WTC11 (cell line): ENCODE measurements at regions not wholly inside any gene's neighbourhood (a gene's known extent, or its start where the extent isn't known, plus 50 kb on each side); places are given as distances from the start of the nearest gene placed in this dataset.

ENCODE experiments used
- ATAC-seq: fragments of 200-7000 bp; cut with Tn5 transposase; 2 replicates; pipeline ENCODE4 v1.10.0; 2021; ENCODE audit warnings: mild to moderate bottlenecking, moderate library complexity
- CTCF ChIA-PET: fragments of 300-600 bp; sonication (Branson Sonifier 250); formaldehyde crosslinking; loops from one replicate; lab custom pipeline; 2021; ENCODE audit warnings: antibody characterized with exemption; lab: Charles Lee
- POLR2A ChIA-PET: fragments of 350-600 bp; sonication (Branson Sonifier 250); formaldehyde crosslinking; loops from one replicate; lab custom pipeline; 2021; ENCODE audit warnings: antibody characterized with exemption; lab: Charles Lee
- DNase-seq: peaks from one replicate; pipeline ENCODE4 v3.0.0; 2021; ENCODE audit warnings: low spot score
- H3K27ac Mint-ChIP-seq: 2 replicates; pipeline ENCODE4 v1.8.0; 2021; ENCODE audit warnings: mixed read lengths
- H3K27me3 Mint-ChIP-seq: 2 replicates; pipeline ENCODE4 v1.8.0; 2021; ENCODE audit warnings: low read depth, mild to moderate bottlenecking, moderate library complexity, mixed read lengths
- H3K36me3 Mint-ChIP-seq: 2 replicates; pipeline ENCODE4 v1.8.0; 2021; ENCODE audit warnings: mixed read lengths
- H3K4me1 Mint-ChIP-seq: 2 replicates; pipeline ENCODE4 v1.8.0; 2022; ENCODE audit warnings: mixed read lengths
- H3K4me3 Mint-ChIP-seq: 2 replicates; pipeline ENCODE4 v1.8.0; 2021; ENCODE audit warnings: mild to moderate bottlenecking, moderate library complexity, mixed read lengths
- H3K9me3 Mint-ChIP-seq: 2 replicates; pipeline ENCODE4 v1.8.0; 2021; ENCODE audit warnings: mixed read lengths
- ATF3 ChIP-seq: sonication (generic); formaldehyde crosslinking; conservative IDR thresholded peaks from 2 replicates; pipeline ENCODE4 v1.8.1; 2022; ENCODE audit warnings: mild to moderate bottlenecking, missing genetic modification reagents
- CREB1 ChIP-seq: sonication (generic); formaldehyde crosslinking; IDR thresholded peaks from 2 replicates; pipeline ENCODE4 v1.8.0; 2023; ENCODE audit warnings: mild to moderate bottlenecking, missing genetic modification reagents
- FOXK1 ChIP-seq: sonication (generic); formaldehyde crosslinking; IDR thresholded peaks from 2 replicates; pipeline ENCODE4 v1.8.0; 2022; ENCODE audit warnings: mild to moderate bottlenecking, moderate library complexity, missing genetic modification reagents
- GABPB1 ChIP-seq: sonication (generic); formaldehyde crosslinking; IDR thresholded peaks from 2 replicates; pipeline ENCODE4 v1.8.1; 2023; ENCODE audit warnings: mild to moderate bottlenecking, missing genetic modification reagents
- HMGA2 ChIP-seq: fragments of 250-450 bp; sonication (Bioruptor Pico); IDR thresholded peaks from 2 replicates; pipeline ENCODE4 v1.4.0; 2021; ENCODE audit warnings: mild to moderate bottlenecking, moderate library complexity
- JUN ChIP-seq: sonication (generic); formaldehyde crosslinking; IDR thresholded peaks from 2 replicates; pipeline ENCODE4 v1.8.0; 2023; ENCODE audit warnings: mild to moderate bottlenecking, missing genetic modification reagents
- NFYB ChIP-seq: sonication (generic); formaldehyde crosslinking; conservative IDR thresholded peaks from 2 replicates; pipeline ENCODE4 v1.8.0; 2022; ENCODE audit warnings: low read depth, missing genetic modification reagents
- NR3C1 ChIP-seq: sonication (generic); formaldehyde crosslinking; conservative IDR thresholded peaks from 2 replicates; pipeline ENCODE4 v1.8.1; 2023; ENCODE audit warnings: low read depth, mild to moderate bottlenecking, missing genetic modification reagents
- PRRX2 ChIP-seq: fragments of 250-450 bp; sonication (Bioruptor Pico); IDR thresholded peaks from 2 replicates; pipeline ENCODE4 v1.8.0; 2021; ENCODE audit warnings: mild to moderate bottlenecking
- RELA ChIP-seq: sonication (generic); formaldehyde crosslinking; IDR thresholded peaks from 2 replicates; pipeline ENCODE4 v1.8.1; 2022; ENCODE audit warnings: missing genetic modification reagents, mild to moderate bottlenecking, borderline replicate concordance
- SP1 ChIP-seq: sonication (generic); formaldehyde crosslinking; conservative IDR thresholded peaks from 2 replicates; pipeline ENCODE4 v1.8.1; 2022; ENCODE audit warnings: missing genetic modification reagents
- ZNF138 ChIP-seq: sonication (generic); formaldehyde crosslinking; conservative IDR thresholded peaks from 2 replicates; pipeline ENCODE4 v1.8.1; 2022; ENCODE audit warnings: mild to moderate bottlenecking, moderate library complexity, missing genetic modification reagents
- ZNF232 ChIP-seq: sonication (generic); formaldehyde crosslinking; IDR thresholded peaks from 2 replicates; pipeline ENCODE4 v1.8.0; 2022; ENCODE audit warnings: mild to moderate bottlenecking, missing genetic modification reagents
- ZNF263 ChIP-seq: sonication (generic); formaldehyde crosslinking; IDR thresholded peaks from 2 replicates; pipeline ENCODE4 v1.8.1; 2022; ENCODE audit warnings: low read depth, mild to moderate bottlenecking, moderate library complexity, missing genetic modification reagents
- ZNF281 ChIP-seq: sonication (generic); formaldehyde crosslinking; IDR thresholded peaks from 2 replicates; pipeline ENCODE4 v1.8.0; 2023; ENCODE audit warnings: mild to moderate bottlenecking, missing genetic modification reagents
- ZNF396 ChIP-seq: fragments of 250-450 bp; sonication (Bioruptor Pico); IDR thresholded peaks from 2 replicates; pipeline ENCODE4 v1.8.0; 2021; ENCODE audit warnings: mild to moderate bottlenecking, moderate library complexity, borderline replicate concordance
- ZNF423 ChIP-seq: fragments of 250-450 bp; sonication (Bioruptor Pico); IDR thresholded peaks from 2 replicates; pipeline ENCODE4 v2.1.2; 2022; ENCODE audit warnings: mild to moderate bottlenecking, moderate library complexity
- TF ChIP-seq, protein P1 (sequence below): sonication (generic); formaldehyde crosslinking; IDR thresholded peaks from 2 replicates; pipeline ENCODE4 v1.8.1; 2022; ENCODE audit warnings: mild to moderate bottlenecking, missing genetic modification reagents, moderate library complexity, borderline replicate concordance
- TF ChIP-seq, protein P2 (sequence below): sonication (generic); formaldehyde crosslinking; IDR thresholded peaks from 2 replicates; pipeline ENCODE4 v1.8.1; 2022; ENCODE audit warnings: mild to moderate bottlenecking, moderate library complexity, missing genetic modification reagents
- TF ChIP-seq, protein P3 (sequence below): sonication (generic); formaldehyde crosslinking; conservative IDR thresholded peaks from 2 replicates; pipeline ENCODE4 v1.8.1; 2023; ENCODE audit warnings: mild to moderate bottlenecking, low read depth, missing genetic modification reagents, moderate library complexity
- TF ChIP-seq, protein P4 (sequence below): sonication (generic); formaldehyde crosslinking; IDR thresholded peaks from 2 replicates; pipeline ENCODE4 v1.8.0; 2022; ENCODE audit warnings: mild to moderate bottlenecking, missing genetic modification reagents
- TF ChIP-seq, protein P5 (sequence below): sonication (generic); formaldehyde crosslinking; IDR thresholded peaks from 2 replicates; pipeline ENCODE4 v1.8.1; 2022; ENCODE audit warnings: low read depth, mild to moderate bottlenecking, moderate library complexity, missing genetic modification reagents, borderline replicate concordance
- TF ChIP-seq, protein P6 (sequence below): sonication (generic); formaldehyde crosslinking; IDR thresholded peaks from 2 replicates; pipeline ENCODE4 v1.8.0; 2023; ENCODE audit warnings: missing genetic modification reagents

GRCh38 chr4:112966701-112967488 is 82.6 kb upstream of the ANK2 start:
- H3K27ac Mint-ChIP-seq: no peak overlapping the region
- TF ChIP-seq JUN (CRISPR knock-in tag): no peak
- no peak for TF ChIP-seq ZNF263 (CRISPR knock-in tag)
- TF ChIP-seq, protein P1, sequence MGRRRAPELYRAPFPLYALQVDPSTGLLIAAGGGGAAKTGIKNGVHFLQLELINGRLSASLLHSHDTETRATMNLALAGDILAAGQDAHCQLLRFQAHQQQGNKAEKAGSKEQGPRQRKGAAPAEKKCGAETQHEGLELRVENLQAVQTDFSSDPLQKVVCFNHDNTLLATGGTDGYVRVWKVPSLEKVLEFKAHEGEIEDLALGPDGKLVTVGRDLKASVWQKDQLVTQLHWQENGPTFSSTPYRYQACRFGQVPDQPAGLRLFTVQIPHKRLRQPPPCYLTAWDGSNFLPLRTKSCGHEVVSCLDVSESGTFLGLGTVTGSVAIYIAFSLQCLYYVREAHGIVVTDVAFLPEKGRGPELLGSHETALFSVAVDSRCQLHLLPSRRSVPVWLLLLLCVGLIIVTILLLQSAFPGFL (CRISPR knock-in tag): no peak
- no peak for TF ChIP-seq ZNF396
- TF ChIP-seq PRRX2 (CRISPR knock-in tag): no peak
- TF ChIP-seq, protein P2, sequence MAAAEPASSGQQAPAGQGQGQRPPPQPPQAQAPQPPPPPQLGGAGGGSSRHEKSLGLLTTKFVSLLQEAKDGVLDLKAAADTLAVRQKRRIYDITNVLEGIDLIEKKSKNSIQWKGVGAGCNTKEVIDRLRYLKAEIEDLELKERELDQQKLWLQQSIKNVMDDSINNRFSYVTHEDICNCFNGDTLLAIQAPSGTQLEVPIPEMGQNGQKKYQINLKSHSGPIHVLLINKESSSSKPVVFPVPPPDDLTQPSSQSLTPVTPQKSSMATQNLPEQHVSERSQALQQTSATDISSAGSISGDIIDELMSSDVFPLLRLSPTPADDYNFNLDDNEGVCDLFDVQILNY (CRISPR knock-in tag): no peak
- TF ChIP-seq GABPB1: no peak
- TF ChIP-seq ZNF138 (CRISPR knock-in tag): no peak
- TF ChIP-seq, protein P3, sequence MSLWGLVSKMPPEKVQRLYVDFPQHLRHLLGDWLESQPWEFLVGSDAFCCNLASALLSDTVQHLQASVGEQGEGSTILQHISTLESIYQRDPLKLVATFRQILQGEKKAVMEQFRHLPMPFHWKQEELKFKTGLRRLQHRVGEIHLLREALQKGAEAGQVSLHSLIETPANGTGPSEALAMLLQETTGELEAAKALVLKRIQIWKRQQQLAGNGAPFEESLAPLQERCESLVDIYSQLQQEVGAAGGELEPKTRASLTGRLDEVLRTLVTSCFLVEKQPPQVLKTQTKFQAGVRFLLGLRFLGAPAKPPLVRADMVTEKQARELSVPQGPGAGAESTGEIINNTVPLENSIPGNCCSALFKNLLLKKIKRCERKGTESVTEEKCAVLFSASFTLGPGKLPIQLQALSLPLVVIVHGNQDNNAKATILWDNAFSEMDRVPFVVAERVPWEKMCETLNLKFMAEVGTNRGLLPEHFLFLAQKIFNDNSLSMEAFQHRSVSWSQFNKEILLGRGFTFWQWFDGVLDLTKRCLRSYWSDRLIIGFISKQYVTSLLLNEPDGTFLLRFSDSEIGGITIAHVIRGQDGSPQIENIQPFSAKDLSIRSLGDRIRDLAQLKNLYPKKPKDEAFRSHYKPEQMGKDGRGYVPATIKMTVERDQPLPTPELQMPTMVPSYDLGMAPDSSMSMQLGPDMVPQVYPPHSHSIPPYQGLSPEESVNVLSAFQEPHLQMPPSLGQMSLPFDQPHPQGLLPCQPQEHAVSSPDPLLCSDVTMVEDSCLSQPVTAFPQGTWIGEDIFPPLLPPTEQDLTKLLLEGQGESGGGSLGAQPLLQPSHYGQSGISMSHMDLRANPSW: no peak
- TF ChIP-seq ZNF281 (CRISPR knock-in tag): no peak
- no peak for TF ChIP-seq NFYB (CRISPR knock-in tag)
- TF ChIP-seq SP1 (CRISPR knock-in tag): no peak
- no peak for TF ChIP-seq CREB1
- TF ChIP-seq ZNF232: no peak
- TF ChIP-seq, protein P4, sequence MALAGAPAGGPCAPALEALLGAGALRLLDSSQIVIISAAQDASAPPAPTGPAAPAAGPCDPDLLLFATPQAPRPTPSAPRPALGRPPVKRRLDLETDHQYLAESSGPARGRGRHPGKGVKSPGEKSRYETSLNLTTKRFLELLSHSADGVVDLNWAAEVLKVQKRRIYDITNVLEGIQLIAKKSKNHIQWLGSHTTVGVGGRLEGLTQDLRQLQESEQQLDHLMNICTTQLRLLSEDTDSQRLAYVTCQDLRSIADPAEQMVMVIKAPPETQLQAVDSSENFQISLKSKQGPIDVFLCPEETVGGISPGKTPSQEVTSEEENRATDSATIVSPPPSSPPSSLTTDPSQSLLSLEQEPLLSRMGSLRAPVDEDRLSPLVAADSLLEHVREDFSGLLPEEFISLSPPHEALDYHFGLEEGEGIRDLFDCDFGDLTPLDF: no peak
- H3K4me1 Mint-ChIP-seq: no peaks in the 10 kb centered on the region
- no peaks in the 10 kb centered on the region for H3K27me3 Mint-ChIP-seq
- DNase-seq: no peak
- no peak for ATAC-seq
- ChIA-PET POLR2A (no interaction called here), CTCF (interaction anchor here (1.4 kb wide), 1 partner anchor 15 kb away, joined by 4 read pairs; no protein-coding TSS in a partner anchor)
- peaks cover 10% of the 10 kb centered on the region; the same call in 1 of the 2 replicates for H3K36me3 Mint-ChIP-seq
- H3K4me3 Mint-ChIP-seq: no peak overlapping the region
- peaks cover 8% of the 10 kb centered on the region for H3K9me3 Mint-ChIP-seq

GRCh38 chr4:112968451-112969159 is 80.8 kb upstream of the ANK2 start:
- H3K4me3 Mint-ChIP-seq: no peak overlapping the region
- TF ChIP-seq NR3C1 (no peak), RELA (CRISPR knock-in tag) (no peak), ATF3 (no peak), ZNF423 (CRISPR knock-in tag) (no peak), ZNF263 (CRISPR knock-in tag) (no peak), FOXK1 (no peak), HMGA2 (CRISPR knock-in tag) (no peak), ZNF138 (CRISPR knock-in tag) (no peak)
- TF ChIP-seq, protein P5, sequence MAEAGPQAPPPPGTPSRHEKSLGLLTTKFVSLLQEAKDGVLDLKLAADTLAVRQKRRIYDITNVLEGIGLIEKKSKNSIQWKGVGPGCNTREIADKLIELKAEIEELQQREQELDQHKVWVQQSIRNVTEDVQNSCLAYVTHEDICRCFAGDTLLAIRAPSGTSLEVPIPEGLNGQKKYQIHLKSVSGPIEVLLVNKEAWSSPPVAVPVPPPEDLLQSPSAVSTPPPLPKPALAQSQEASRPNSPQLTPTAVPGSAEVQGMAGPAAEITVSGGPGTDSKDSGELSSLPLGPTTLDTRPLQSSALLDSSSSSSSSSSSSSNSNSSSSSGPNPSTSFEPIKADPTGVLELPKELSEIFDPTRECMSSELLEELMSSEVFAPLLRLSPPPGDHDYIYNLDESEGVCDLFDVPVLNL: no peak
- TF ChIP-seq, protein P6, sequence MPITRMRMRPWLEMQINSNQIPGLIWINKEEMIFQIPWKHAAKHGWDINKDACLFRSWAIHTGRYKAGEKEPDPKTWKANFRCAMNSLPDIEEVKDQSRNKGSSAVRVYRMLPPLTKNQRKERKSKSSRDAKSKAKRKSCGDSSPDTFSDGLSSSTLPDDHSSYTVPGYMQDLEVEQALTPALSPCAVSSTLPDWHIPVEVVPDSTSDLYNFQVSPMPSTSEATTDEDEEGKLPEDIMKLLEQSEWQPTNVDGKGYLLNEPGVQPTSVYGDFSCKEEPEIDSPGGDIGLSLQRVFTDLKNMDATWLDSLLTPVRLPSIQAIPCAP (CRISPR knock-in tag): no peak

More at GRCh38 chr4:112968451-112969159, 80.8 kb upstream of the ANK2 start:
- H3K9me3 Mint-ChIP-seq: peaks cover 8% of the 10 kb centered on the region
- H3K4me1 Mint-ChIP-seq: peaks cover 9% of the 10 kb centered on the region
- POLR2A ChIA-PET: no interaction called here
- no peak overlapping the region for H3K27ac Mint-ChIP-seq
- CTCF ChIA-PET: interaction anchor here (1.7 kb wide), 1 partner anchor 17 kb away, joined by 5 read pairs; no protein-coding TSS in a partner anchor
- DNase-seq: no peak
- no peaks in the 10 kb centered on the region for H3K27me3 Mint-ChIP-seq
- H3K36me3 Mint-ChIP-seq: peaks cover 10% of the 10 kb centered on the region; the same call in 1 of the 2 replicates
- no peak for ATAC-seq
